ENCODE measurements at regions not wholly inside any gene's neighbourhood (a gene's known extent, or its start where the extent isn't known, plus 50 kb on each side); places are given as distances from the start of the nearest gene placed in this dataset.
A peak's percentile ranks its signal among the peaks of the same experiment; 100 is the strongest.

GRCh38 chr1:80656641-80657040, 1144.1 kb upstream of the ADGRL2 start:
- no peak for TF ChIP-seq POLR2A (IDR thresholded peaks at IDR 0.05; ENCODE audit: low read depth, low read length)
- DNase-seq (ENCODE audit: insufficient read length, low spot score) = no peak
- FAIRE-seq = peak; percentile 50

GRCh38 chr1:80656014-80656636, 1144.6 kb upstream of the ADGRL2 start:
- FAIRE-seq (no peak), DNase-seq (ENCODE audit: insufficient read length, low spot score) (peak; percentile 6)
- no peak for TF ChIP-seq POLR2A (IDR thresholded peaks at IDR 0.05; ENCODE audit: low read depth, low read length)

GRCh38 chr1:80646053-80646452, 1154.7 kb upstream of the ADGRL2 start:
- FAIRE-seq = no peak
- no peak for DNase-seq (ENCODE audit: insufficient read length, low spot score)
- no peak for TF ChIP-seq POLR2A (IDR thresholded peaks at IDR 0.05; ENCODE audit: low read depth, low read length)

- no peak for FAIRE-seq
- no peak for TF ChIP-seq POLR2A (IDR thresholded peaks at IDR 0.05; ENCODE audit: low read depth, low read length)
- DNase-seq (ENCODE audit: insufficient read length, low spot score) = no peak
These were observed 1155.1 kb upstream of the ADGRL2 start for GRCh38 chr1:80645621-80646020.

- no peak for FAIRE-seq
- no peak for TF ChIP-seq POLR2A (IDR thresholded peaks at IDR 0.05; ENCODE audit: low read depth, low read length)
- no peak for DNase-seq (ENCODE audit: insufficient read length, low spot score)
These were observed 1159.8 kb upstream of the ADGRL2 start for GRCh38 chr1:80640978-80641377.

GRCh38 chr1:80639777-80640533, 1160.8 kb upstream of the ADGRL2 start:
- DNase-seq (ENCODE audit: insufficient read length, low spot score) (no peak), FAIRE-seq (no peak)
- no peak for TF ChIP-seq POLR2A (IDR thresholded peaks at IDR 0.05; ENCODE audit: low read depth, low read length)

GRCh38 chr1:80633947-80634706, 1166.6 kb upstream of the ADGRL2 start:
- no peak for DNase-seq (ENCODE audit: insufficient read length, low spot score)

GRCh38 chr1:80632284-80632683, 1168.5 kb upstream of the ADGRL2 start:
- FAIRE-seq (no peak), DNase-seq (ENCODE audit: insufficient read length, low spot score) (no peak)
- no peak for TF ChIP-seq POLR2A (IDR thresholded peaks at IDR 0.05; ENCODE audit: low read depth, low read length)

More at GRCh38 chr1:80633947-80634706, 1166.6 kb upstream of the ADGRL2 start:
- no peak for FAIRE-seq
- TF ChIP-seq POLR2A (IDR thresholded peaks at IDR 0.05; ENCODE audit: low read depth, low read length) = no peak

GRCh38 chr1:80629304-80629837, 1171.4 kb upstream of the ADGRL2 start:
- TF ChIP-seq POLR2A (IDR thresholded peaks at IDR 0.05; ENCODE audit: low read depth, low read length) = no peak
- DNase-seq (ENCODE audit: insufficient read length, low spot score) (no peak), FAIRE-seq (no peak)

GRCh38 chr1:80624682-80625081, 1176.1 kb upstream of the ADGRL2 start:
- FAIRE-seq = no peak
- DNase-seq (ENCODE audit: insufficient read length, low spot score) = no peak

GRCh38 chr1:80607064-80607463, 1193.7 kb upstream of the ADGRL2 start:
- no peak for FAIRE-seq
- no peak for TF ChIP-seq POLR2A (IDR thresholded peaks at IDR 0.05; ENCODE audit: low read depth, low read length)

More at GRCh38 chr1:80624682-80625081, 1176.1 kb upstream of the ADGRL2 start:
- no peak for TF ChIP-seq POLR2A (IDR thresholded peaks at IDR 0.05; ENCODE audit: low read depth, low read length)

GRCh38 chr1:80594013-80594412, 1206.7 kb upstream of the ADGRL2 start:
- FAIRE-seq = no peak
- no peak for TF ChIP-seq POLR2A (IDR thresholded peaks at IDR 0.05; ENCODE audit: low read depth, low read length)
- DNase-seq (ENCODE audit: insufficient read length, low spot score) = no peak

More at GRCh38 chr1:80607064-80607463, 1193.7 kb upstream of the ADGRL2 start:
- no peak for DNase-seq (ENCODE audit: insufficient read length, low spot score)

- DNase-seq (ENCODE audit: insufficient read length, low spot score) (no peak), FAIRE-seq (no peak)
These were observed 1207.5 kb upstream of the ADGRL2 start for GRCh38 chr1:80593197-80593596.

GRCh38 chr1:80582980-80583379, 1217.8 kb upstream of the ADGRL2 start:
- TF ChIP-seq POLR2A (IDR thresholded peaks at IDR 0.05; ENCODE audit: low read depth, low read length) = no peak
- DNase-seq (ENCODE audit: insufficient read length, low spot score) = no peak
- no peak for FAIRE-seq

More at GRCh38 chr1:80593197-80593596, 1207.5 kb upstream of the ADGRL2 start:
- TF ChIP-seq POLR2A (IDR thresholded peaks at IDR 0.05; ENCODE audit: low read depth, low read length) = no peak
